ENCODE measurements at regions not wholly inside any gene's neighbourhood (a gene's known extent, or its start where the extent isn't known, plus 50 kb on each side); places are given as distances from the start of the nearest gene placed in this dataset.

- peak; percentile 43 to 83 (median 62) for DNase-seq
These were observed 51.3 kb upstream of the RELL1 start for GRCh38 chr4:37737466-37737865.
